ENCODE measurements at regions not wholly inside any gene's neighbourhood (a gene's known extent, or its start where the extent isn't known, plus 50 kb on each side); places are given as distances from the start of the nearest gene placed in this dataset.
"Not testable (repeated sequence)": the region's sequence is repeated elsewhere in the genome, so short reads cannot be mapped to it uniquely, and the experiment has no call there.

- TF ChIP-seq CTCF (conservative IDR thresholded peaks at IDR 0.05): no peak
- H3K27ac ChIP-seq: no peak overlapping the region
Observed at GRCh38 chr16:17031484-17032268, 439.1 kb downstream of the XYLT1 start.

GRCh38 chr16:17032332-17032731 lies 438.4 kb downstream of the XYLT1 start:
- H3K27ac ChIP-seq: no peak overlapping the region
- TF ChIP-seq ZFX (IDR thresholded peaks at IDR 0.05): no peak
- TF ChIP-seq CTCF (conservative IDR thresholded peaks at IDR 0.05): no peak

GRCh38 chr16:17034477-17035252 lies 436.1 kb downstream of the XYLT1 start:
- no peak for TF ChIP-seq CTCF (conservative IDR thresholded peaks at IDR 0.05)
- TF ChIP-seq ZFX (IDR thresholded peaks at IDR 0.05): no peak
- no peak overlapping the region for H3K27ac ChIP-seq

GRCh38 chr16:17037499-17037898 lies 433.3 kb downstream of the XYLT1 start:
- TF ChIP-seq ZFX (IDR thresholded peaks at IDR 0.05): no peak
- no peak for TF ChIP-seq CTCF (conservative IDR thresholded peaks at IDR 0.05)
- no peak overlapping the region for H3K27ac ChIP-seq

- TF ChIP-seq CTCF (conservative IDR thresholded peaks at IDR 0.05): no peak
- no peak for TF ChIP-seq ZFX (IDR thresholded peaks at IDR 0.05)
- no peak overlapping the region for H3K27ac ChIP-seq
Observed at GRCh38 chr16:17038415-17038814, 432.3 kb downstream of the XYLT1 start.

- H3K27ac ChIP-seq: not testable (repeated sequence)
Observed at GRCh38 chr16:17049109-17049508, 421.7 kb downstream of the XYLT1 start.

- TF ChIP-seq CTCF (conservative IDR thresholded peaks at IDR 0.05) (no peak), ZFX (IDR thresholded peaks at IDR 0.05) (no peak)
Observed at GRCh38 chr16:17050468-17050867, 420.3 kb downstream of the XYLT1 start.

More at GRCh38 chr16:17050468-17050867, 420.3 kb downstream of the XYLT1 start:
- H3K27ac ChIP-seq: no peak overlapping the region

Data from C4-2B (cell line).